HUDEP-2 (cell line): ENCODE measurements at regions not wholly inside any gene's neighbourhood (a gene's known extent, or its start where the extent isn't known, plus 50 kb on each side); places are given as distances from the start of the nearest gene placed in this dataset.

Experiments used
- DNase-seq, 76 experiments: peaks; one replicate each; lab custom pipeline; 2025; ENCODE audit not compliant: unreplicated experiment in 76 of 76; lab: John Stamatoyannopoulos, UW

- no peak for DNase-seq
These were observed 140.4 kb upstream of the MAGI2 start for GRCh38 chr7:79593866-79594301.

- DNase-seq: no peak
These were observed 137.6 kb upstream of the MAGI2 start for GRCh38 chr7:79590916-79591623.

GRCh38 chr7:79590391-79590790 lies 136.9 kb upstream of the MAGI2 start:
- DNase-seq: no peak

- no peak for DNase-seq
These were observed 117.4 kb upstream of the MAGI2 start for GRCh38 chr7:79570903-79571302.

- no peak for DNase-seq
These were observed 110.5 kb upstream of the MAGI2 start for GRCh38 chr7:79563821-79564522.

- no peak for DNase-seq
These were observed 102.1 kb upstream of the MAGI2 start for GRCh38 chr7:79555571-79555970.

GRCh38 chr7:79553811-79554555 lies 100.5 kb upstream of the MAGI2 start:
- no peak for DNase-seq

- no peak for DNase-seq
These were observed 99.0 kb upstream of the MAGI2 start for GRCh38 chr7:79552463-79552862.

GRCh38 chr7:79548727-79549126 lies 95.3 kb upstream of the MAGI2 start:
- no peak for DNase-seq

- no peak for DNase-seq
These were observed 93.7 kb upstream of the MAGI2 start for GRCh38 chr7:79547132-79547531.

GRCh38 chr7:79540592-79540991 lies 87.1 kb upstream of the MAGI2 start:
- DNase-seq: no peak

GRCh38 chr7:79534128-79534527 lies 80.7 kb upstream of the MAGI2 start:
- no peak for DNase-seq

GRCh38 chr7:79531905-79532664 lies 78.6 kb upstream of the MAGI2 start:
- no peak for DNase-seq

- DNase-seq: no peak
These were observed 77.6 kb upstream of the MAGI2 start for GRCh38 chr7:79531116-79531515.

- no peak for DNase-seq
These were observed 76.4 kb upstream of the MAGI2 start for GRCh38 chr7:79529881-79530235.

GRCh38 chr7:79529214-79529880 lies 75.9 kb upstream of the MAGI2 start:
- no peak for DNase-seq

- DNase-seq: no peak
These were observed 75.0 kb upstream of the MAGI2 start for GRCh38 chr7:79528421-79528820.

GRCh38 chr7:79524048-79524447 lies 70.6 kb upstream of the MAGI2 start:
- no peak for DNase-seq

- DNase-seq: no peak
These were observed 70.0 kb upstream of the MAGI2 start for GRCh38 chr7:79523436-79523835.

GRCh38 chr7:79520543-79520942 lies 67.1 kb upstream of the MAGI2 start:
- no peak for DNase-seq
